Tibial nerve (tissue), 4 donors: ENCODE measurements at regions not wholly inside any gene's neighbourhood (a gene's known extent, or its start where the extent isn't known, plus 50 kb on each side); places are given as distances from the start of the nearest gene placed in this dataset. TPM values are rescaled to one million over a fixed set of nuclear protein-coding genes. Genes with fewer than 3 reads are reported as not detected.

ENCODE experiments used
- DNase-seq, 2 donors: peaks; one replicate each; pipeline ENCODE4 v3.0.0-alpha.2; 2019; ENCODE audit warnings: low spot score in 2 of 2
- H3K27ac ChIP-seq, 4 donors: fragments of 200-600 bp; sonication (generic) in 3 of 4; one replicate each; pipeline ENCODE4 v1.5.1; 2017 to 2019; ENCODE audit warnings: mild to moderate bottlenecking in 1 of 4
- H3K27me3 ChIP-seq, 2 donors: fragments of 200-600 bp; sonication (generic) in 1 of 2; one replicate each; pipeline versions ENCODE4 v1.5.1 to v1.6.0; 2017 to 2019
- H3K36me3 ChIP-seq, 3 donors: fragments of 200-600 bp; sonication (generic); one replicate each; pipeline ENCODE4 v1.5.1; 2018 to 2019
- H3K4me1 ChIP-seq, 4 donors: fragments of 200-600 bp; sonication (generic) in 3 of 4; one replicate each; pipeline ENCODE4 v1.5.1; 2017 to 2019
- H3K4me3 ChIP-seq, 4 donors: fragments of 200-600 bp; sonication (generic) in 3 of 4; one replicate each; pipeline ENCODE4 v1.5.1; 2017 to 2019; ENCODE audit warnings: mild to moderate bottlenecking in 1 of 4, moderate library complexity in 1 of 4
- H3K9me3 ChIP-seq, 4 donors: fragments of 200-600 bp; sonication (generic) in 3 of 4; one replicate each; pipeline ENCODE4 v1.5.1; 2017 to 2019
- EP300 ChIP-seq, 2 donors: sonication (generic); formaldehyde crosslinking; IDR thresholded peaks; one replicate each; pipeline ENCODE4 v1.6.1; 2017; ENCODE audit warnings: antibody characterized with exemption in 2 of 2, mild to moderate bottlenecking in 1 of 2
- POLR2A ChIP-seq, 2 donors: fragments of 450-650 bp; IDR thresholded peaks; one replicate each; pipeline ENCODE4 v1.6.1; 2017; ENCODE audit warnings: antibody characterized with exemption in 2 of 2, mild to moderate bottlenecking in 2 of 2, moderate library complexity in 2 of 2
- whole genome bisulfite sequencing, 2 donors: methylation state at CpG; one replicate each; pipeline ENCODE4 v1.1.5; 2018; 5-methylcytosine and 5-hydroxymethylcytosine counted together
- small RNA-seq: library from RNA; depleted of rRNA; stranded (forward); fragments of <200 nt; gene quantifications from one replicate; pipeline ENCODE3, GENCODE V24; 2016
- TF ChIP-seq, protein P1 (sequence below), 5 experiments: fragments of 200-600 bp in 3 of 5; fragments of 450-650 bp in 2 of 5; sonication (generic) in 3 of 5; IDR thresholded peaks; one replicate each; pipeline ENCODE4 v1.5.1; 2016 to 2019; ENCODE audit warnings: antibody characterized with exemption in 5 of 5, mild to moderate bottlenecking in 3 of 5, moderate library complexity in 2 of 5

DNA sequence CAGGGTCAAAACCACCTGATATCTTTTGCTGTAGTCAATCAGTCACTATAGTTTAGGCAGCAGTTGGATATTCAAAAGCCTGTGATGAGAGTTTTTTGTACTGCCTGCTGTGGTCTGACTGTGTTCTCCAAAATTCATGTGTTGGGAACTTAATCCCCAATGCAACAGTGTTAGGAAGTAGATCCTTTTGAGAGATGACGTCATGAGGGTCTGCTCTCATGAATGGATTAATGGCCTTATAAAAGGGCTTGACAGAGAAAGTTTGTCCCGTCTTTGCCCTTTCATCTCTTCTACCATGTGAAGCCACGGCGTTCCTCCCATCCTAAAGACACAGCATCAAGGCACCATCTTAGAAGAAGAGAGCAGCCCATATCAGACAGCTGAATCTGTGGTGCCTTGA lies 50.8 kb upstream of the PDE3A start:
- no peaks in the 10 kb centered on the region for H3K4me1 ChIP-seq
- 89 to 90% methylated on average over 4 of the region's 4 CpGs for WGBS, 2 donors
- H3K27me3 ChIP-seq, result no peaks in the 10 kb centered on the region
- no peaks in the 10 kb centered on the region for H3K9me3 ChIP-seq
- DNase-seq, result no peak
- H3K27ac ChIP-seq, result no peak overlapping the region
- TF ChIP-seq EP300 (IDR thresholded peaks at IDR 0.05) (no peak), POLR2A (IDR thresholded peaks at IDR 0.05) (no peak)
- TF ChIP-seq, protein P1, sequence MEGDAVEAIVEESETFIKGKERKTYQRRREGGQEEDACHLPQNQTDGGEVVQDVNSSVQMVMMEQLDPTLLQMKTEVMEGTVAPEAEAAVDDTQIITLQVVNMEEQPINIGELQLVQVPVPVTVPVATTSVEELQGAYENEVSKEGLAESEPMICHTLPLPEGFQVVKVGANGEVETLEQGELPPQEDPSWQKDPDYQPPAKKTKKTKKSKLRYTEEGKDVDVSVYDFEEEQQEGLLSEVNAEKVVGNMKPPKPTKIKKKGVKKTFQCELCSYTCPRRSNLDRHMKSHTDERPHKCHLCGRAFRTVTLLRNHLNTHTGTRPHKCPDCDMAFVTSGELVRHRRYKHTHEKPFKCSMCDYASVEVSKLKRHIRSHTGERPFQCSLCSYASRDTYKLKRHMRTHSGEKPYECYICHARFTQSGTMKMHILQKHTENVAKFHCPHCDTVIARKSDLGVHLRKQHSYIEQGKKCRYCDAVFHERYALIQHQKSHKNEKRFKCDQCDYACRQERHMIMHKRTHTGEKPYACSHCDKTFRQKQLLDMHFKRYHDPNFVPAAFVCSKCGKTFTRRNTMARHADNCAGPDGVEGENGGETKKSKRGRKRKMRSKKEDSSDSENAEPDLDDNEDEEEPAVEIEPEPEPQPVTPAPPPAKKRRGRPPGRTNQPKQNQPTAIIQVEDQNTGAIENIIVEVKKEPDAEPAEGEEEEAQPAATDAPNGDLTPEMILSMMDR (IDR thresholded peaks at IDR 0.05), result no peak
- H3K4me3 ChIP-seq, result no peak overlapping the region
- no peaks in the 10 kb centered on the region for H3K36me3 ChIP-seq

Small RNA genes lying in the stretch of these regions (small RNA-seq; reads per million reads assigned to genes)
- not detected for gene RNU1-146P
